Breast epithelium (tissue), 3 donors: ENCODE measurements at regions not wholly inside any gene's neighbourhood (a gene's known extent, or its start where the extent isn't known, plus 50 kb on each side); places are given as distances from the start of the nearest gene placed in this dataset.

Experiments used
- CTCF ChIP-seq, 3 donors: fragments of 450-650 bp; IDR thresholded peaks; one replicate each; pipeline ENCODE4 v1.5.1; 2016 to 2017; ENCODE audit warnings: antibody characterized with exemption in 3 of 3, mild to moderate bottlenecking in 3 of 3, moderate library complexity in 3 of 3
- POLR2A ChIP-seq: fragments of 450-650 bp; IDR thresholded peaks from one replicate; pipeline ENCODE4 v1.6.1; 2016; ENCODE audit warnings: antibody characterized with exemption, mild to moderate bottlenecking, moderate library complexity
- POLR2AphosphoS5 ChIP-seq, 3 donors: sonication (generic); formaldehyde crosslinking; IDR thresholded peaks; one replicate each; pipeline ENCODE4 v1.6.1; 2017; ENCODE audit warnings: antibody characterized with exemption in 3 of 3

GRCh38 chr14:53628732-53629430 lies 327.7 kb downstream of the BMP4 start:
- TF ChIP-seq CTCF (IDR thresholded peaks at IDR 0.05) (no peak), POLR2AphosphoS5 (IDR thresholded peaks at IDR 0.05) (no peak), POLR2A (no peak)
